ENCODE measurements at regions not wholly inside any gene's neighbourhood (a gene's known extent, or its start where the extent isn't known, plus 50 kb on each side); places are given as distances from the start of the nearest gene placed in this dataset.

GRCh38 chr13:97879646-97880310, 73.7 kb upstream of the IPO5 start:
- TF ChIP-seq CTCF (IDR thresholded peaks at IDR 0.05) (no peak), RFX5 (IDR thresholded peaks at IDR 0.05) (no peak), EP300 (IDR thresholded peaks at IDR 0.05) (no peak), REST (IDR thresholded peaks at IDR 0.05) (no peak), TFCP2L1 (CRISPR knock-in tag; IDR thresholded peaks at IDR 0.05) (no peak), POLR2A (IDR thresholded peaks at IDR 0.05; ENCODE audit: low read length) (no peak), ESRRA (IDR thresholded peaks at IDR 0.05; ENCODE audit: borderline replicate concordance, low read length) (no peak), ELK1 (IDR thresholded peaks at IDR 0.05; ENCODE audit: low read depth, low read length) (no peak), BHLHE40 (IDR thresholded peaks at IDR 0.05; ENCODE audit: low read depth, low read length) (no peak), MAX (IDR thresholded peaks at IDR 0.05) (no peak), RARB (CRISPR knock-in tag; IDR thresholded peaks at IDR 0.05) (no peak), USF2 (IDR thresholded peaks at IDR 0.05) (no peak)

Measured in A549 (cell line).